SU-DHL-6 (cell line): ENCODE measurements at regions not wholly inside any gene's neighbourhood (a gene's known extent, or its start where the extent isn't known, plus 50 kb on each side); places are given as distances from the start of the nearest gene placed in this dataset.

ENCODE experiments used
- H2AFZ ChIP-seq: fragments of 200-600 bp; sonication (generic); 2 replicates; pipeline ENCODE4 v1.6.1; 2014; ENCODE audit warnings: low read depth, mild to moderate bottlenecking, moderate library complexity, mixed read lengths, antibody characterized with exemption, low read length; ENCODE audit not compliant: severe bottlenecking
- H3F3A ChIP-seq: fragments of 200-600 bp; shearing (Covaris generic); 2 replicates; pipeline ENCODE4 v1.6.0; 2016; ENCODE audit warnings: antibody characterized with exemption, mild to moderate bottlenecking; ENCODE audit not compliant: insufficient read depth
- H3K27ac ChIP-seq: fragments of 200-600 bp; sonication (generic); 2 replicates; pipeline ENCODE4 v1.5.1; 2016; ENCODE audit warnings: low read depth, mild to moderate bottlenecking, low read length, moderate library complexity, mixed read lengths
- H3K27me3 ChIP-seq: fragments of 200-600 bp; sonication (generic), shearing (Covaris generic); 2 replicates; pipeline ENCODE4 v1.6.0; 2014; ENCODE audit warnings: mild to moderate bottlenecking, low read length
- H3K36me3 ChIP-seq: fragments of 200-600 bp; sonication (generic); 2 replicates; pipeline ENCODE4 v1.6.1; 2014; ENCODE audit warnings: mild to moderate bottlenecking, low read length, mixed read lengths
- H3K4me2 ChIP-seq: fragments of 300-600, 200-600 bp; shearing (Covaris generic), sonication (generic); 2 replicates; pipeline ENCODE4 v1.6.0; 2014; ENCODE audit warnings: low read length, low read depth, mild to moderate bottlenecking; ENCODE audit not compliant: poor library complexity, severe bottlenecking
- H3K4me3 ChIP-seq: fragments of 200-600 bp; sonication (generic); 2 replicates; pipeline ENCODE4 v1.5.1; 2014; ENCODE audit warnings: antibody characterized with exemption, low read length, mild to moderate bottlenecking, mixed read lengths; ENCODE audit not compliant: insufficient read depth, poor library complexity, severe bottlenecking
- H3K79me2 ChIP-seq: fragments of 200-600 bp; sonication (generic); 2 replicates; pipeline ENCODE4 v1.6.1; 2014; ENCODE audit warnings: mild to moderate bottlenecking, low read length, moderate library complexity; ENCODE audit not compliant: insufficient read depth
- H3K9ac ChIP-seq: fragments of 200-600 bp; sonication (generic); 2 replicates; pipeline ENCODE4 v1.7.0; 2014; ENCODE audit warnings: mild to moderate bottlenecking, low read length
- H3K9me2 ChIP-seq: fragments of 200-600 bp; sonication (generic); replicated peaks from 2 replicates; pipeline ENCODE4 v1.6.1; 2014; ENCODE audit warnings: low read length; ENCODE audit not compliant: insufficient read depth
- H3K9me3 ChIP-seq: fragments of 200-600 bp; sonication (generic); 2 replicates; pipeline ENCODE4 v1.6.1; 2014; ENCODE audit warnings: low read length, mixed read lengths; ENCODE audit not compliant: insufficient read depth
- H4K20me1 ChIP-seq: fragments of 200-600 bp; sonication (generic); 2 replicates; pipeline ENCODE4 v1.6.1; 2014; ENCODE audit warnings: low read depth, mild to moderate bottlenecking, antibody characterized with exemption, low read length, moderate library complexity, mixed read lengths
- EZH2phosphoT487 ChIP-seq: fragments of 200-600 bp; sonication (generic), shearing (Covaris generic); conservative IDR thresholded peaks from 2 replicates; pipeline ENCODE4 v1.6.1; 2018; ENCODE audit warnings: mild to moderate bottlenecking, antibody characterized with exemption, low read length, moderate library complexity, mixed read lengths
- TF ChIP-seq, protein P1 (sequence below): fragments of 200-600 bp; sonication (generic); IDR thresholded peaks from one replicate; pipeline ENCODE4 v1.5.1; 2017; ENCODE audit warnings: antibody characterized with exemption, mild to moderate bottlenecking, low read length, moderate library complexity; ENCODE audit not compliant: insufficient read depth, poor library complexity, severe bottlenecking

DNA sequence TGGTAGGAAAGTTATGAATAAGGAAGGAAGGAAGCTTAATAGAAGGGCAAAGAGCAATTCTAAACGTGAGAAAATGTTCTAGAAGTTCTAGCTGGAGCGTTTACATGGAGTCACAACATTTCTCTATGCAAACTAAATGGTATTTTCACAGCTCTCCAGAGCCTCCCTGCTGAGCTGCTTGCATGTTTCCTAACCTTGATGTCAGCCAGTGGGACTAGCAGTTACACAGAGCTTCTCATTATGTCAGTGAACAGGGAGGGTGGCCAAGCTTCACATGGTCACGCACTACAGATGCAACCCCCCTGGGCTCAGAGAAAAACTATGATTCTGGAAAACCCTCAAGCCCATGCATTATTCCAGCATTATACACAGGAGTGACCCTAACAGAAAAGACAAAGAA is 153.4 kb upstream of the CCDC150 start:
- TF ChIP-seq, protein P1, sequence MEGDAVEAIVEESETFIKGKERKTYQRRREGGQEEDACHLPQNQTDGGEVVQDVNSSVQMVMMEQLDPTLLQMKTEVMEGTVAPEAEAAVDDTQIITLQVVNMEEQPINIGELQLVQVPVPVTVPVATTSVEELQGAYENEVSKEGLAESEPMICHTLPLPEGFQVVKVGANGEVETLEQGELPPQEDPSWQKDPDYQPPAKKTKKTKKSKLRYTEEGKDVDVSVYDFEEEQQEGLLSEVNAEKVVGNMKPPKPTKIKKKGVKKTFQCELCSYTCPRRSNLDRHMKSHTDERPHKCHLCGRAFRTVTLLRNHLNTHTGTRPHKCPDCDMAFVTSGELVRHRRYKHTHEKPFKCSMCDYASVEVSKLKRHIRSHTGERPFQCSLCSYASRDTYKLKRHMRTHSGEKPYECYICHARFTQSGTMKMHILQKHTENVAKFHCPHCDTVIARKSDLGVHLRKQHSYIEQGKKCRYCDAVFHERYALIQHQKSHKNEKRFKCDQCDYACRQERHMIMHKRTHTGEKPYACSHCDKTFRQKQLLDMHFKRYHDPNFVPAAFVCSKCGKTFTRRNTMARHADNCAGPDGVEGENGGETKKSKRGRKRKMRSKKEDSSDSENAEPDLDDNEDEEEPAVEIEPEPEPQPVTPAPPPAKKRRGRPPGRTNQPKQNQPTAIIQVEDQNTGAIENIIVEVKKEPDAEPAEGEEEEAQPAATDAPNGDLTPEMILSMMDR, result no peak
- no peak for TF ChIP-seq EZH2phosphoT487
- Histone ChIP-seq H3K4me2 (no peak overlapping the region), H4K20me1 (no peaks in the 10 kb centered on the region), H3K27me3 (no peaks in the 10 kb centered on the region), H3K9ac (no peak overlapping the region), H2AFZ (no peak overlapping the region), H3K4me3 (no peak overlapping the region), H3K79me2 (no peaks in the 10 kb centered on the region), H3K27ac (no peak overlapping the region), H3K9me3 (no peaks in the 10 kb centered on the region), H3F3A (no peaks in the 10 kb centered on the region), H3K36me3 (no peaks in the 10 kb centered on the region), H3K9me2 (no peaks in the 10 kb centered on the region)

DNA sequence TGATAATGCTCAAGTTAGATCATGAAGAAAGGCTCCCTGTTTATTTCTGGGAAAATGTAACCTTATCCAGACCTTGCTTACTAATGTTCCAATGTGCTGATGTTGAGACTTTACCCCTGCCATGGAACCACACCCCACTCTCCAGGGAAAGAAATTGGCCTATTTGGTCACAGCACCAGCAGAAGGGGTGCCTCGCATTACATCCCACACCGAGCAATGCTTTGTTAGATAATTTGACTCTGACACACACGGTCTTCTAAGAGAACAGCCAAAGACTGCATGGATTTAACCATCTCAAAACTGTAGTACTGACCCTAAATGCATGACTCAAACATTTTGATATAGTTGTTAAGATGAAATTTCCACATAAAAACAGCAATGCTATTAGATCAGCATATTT is 152.1 kb upstream of the CCDC150 start:
- Histone ChIP-seq H4K20me1 (no peaks in the 10 kb centered on the region), H3K4me2 (no peak overlapping the region), H3K4me3 (no peak overlapping the region), H3F3A (no peaks in the 10 kb centered on the region), H3K36me3 (no peaks in the 10 kb centered on the region), H3K9me2 (no peaks in the 10 kb centered on the region), H3K27ac (no peak overlapping the region), H3K9ac (no peak overlapping the region), H2AFZ (no peak overlapping the region), H3K9me3 (no peaks in the 10 kb centered on the region), H3K79me2 (no peaks in the 10 kb centered on the region), H3K27me3 (no peaks in the 10 kb centered on the region)
- TF ChIP-seq, protein P1, result no peak
- TF ChIP-seq EZH2phosphoT487, result no peak

DNA sequence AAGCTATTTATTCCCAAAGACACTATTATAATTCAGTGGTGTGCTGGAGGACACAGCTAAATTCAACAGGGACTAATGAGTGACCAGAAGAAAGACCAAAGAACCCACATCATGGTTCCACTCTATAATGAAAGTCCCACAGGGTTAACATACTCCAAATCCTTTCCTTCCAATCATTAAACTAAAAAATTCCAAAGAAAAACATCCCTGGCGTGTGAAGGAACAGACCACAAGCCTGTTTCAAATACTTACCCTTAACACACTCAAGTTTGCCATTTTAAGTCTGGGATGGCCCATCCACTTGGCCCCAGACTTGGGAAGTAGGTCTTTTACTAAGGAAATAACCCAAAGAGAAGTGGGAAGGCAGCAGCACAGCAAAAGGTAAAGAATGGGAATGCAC is 150.1 kb upstream of the CCDC150 start:
- Histone ChIP-seq H3K4me3 (no peak overlapping the region), H3K9ac (no peak overlapping the region), H4K20me1 (no peaks in the 10 kb centered on the region), H3K4me2 (no peak overlapping the region), H3K27ac (no peak overlapping the region), H3K79me2 (no peaks in the 10 kb centered on the region), H3K27me3 (no peaks in the 10 kb centered on the region), H3K9me3 (no peaks in the 10 kb centered on the region), H3K36me3 (no peaks in the 10 kb centered on the region), H2AFZ (no peak overlapping the region), H3K9me2 (no peaks in the 10 kb centered on the region), H3F3A (no peaks in the 10 kb centered on the region)
- no peak for TF ChIP-seq EZH2phosphoT487
- TF ChIP-seq, protein P1, result no peak
